SW 1271 (cell line): ENCODE measurements at regions not wholly inside any gene's neighbourhood (a gene's known extent, or its start where the extent isn't known, plus 50 kb on each side); places are given as distances from the start of the nearest gene placed in this dataset.
"Not testable (repeated sequence)": the region's sequence is repeated elsewhere in the genome, so short reads cannot be mapped to it uniquely, and the experiment has no call there.

Experiments
- DNase-seq, 2 experiments: peaks; one replicate each; lab custom pipeline; 2025; lab: John Stamatoyannopoulos, UW

GRCh38 chr9:107793541-107793940 is 304.0 kb upstream of the KLF4 start:
- no peak for DNase-seq

- DNase-seq, result no peak
These were observed 303.0 kb upstream of the KLF4 start for GRCh38 chr9:107792596-107792995.

DNA sequence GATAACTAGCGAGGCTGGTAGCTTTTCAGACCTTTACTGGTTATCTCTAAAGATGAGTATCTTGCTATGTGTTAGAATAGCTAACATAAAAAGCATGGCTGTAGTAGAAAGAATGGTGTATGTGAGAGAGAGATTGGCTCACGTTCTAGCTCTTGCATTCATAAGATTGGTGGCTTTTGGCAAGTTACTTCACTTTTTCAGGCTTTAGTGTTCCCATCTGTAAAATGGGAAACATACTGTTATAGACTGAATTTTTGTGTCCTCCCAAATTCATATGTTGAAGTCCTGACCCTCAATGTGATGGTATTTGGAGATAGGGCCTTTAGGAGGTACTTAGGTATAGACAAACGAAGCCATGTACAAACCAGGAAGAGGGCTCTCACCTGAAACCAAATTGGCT is 302.4 kb upstream of the KLF4 start:
- DNase-seq, result no peak

- DNase-seq, result no peak
These were observed 299.6 kb upstream of the KLF4 start for GRCh38 chr9:107789001-107789700.

- no peak for DNase-seq
These were observed 297.0 kb upstream of the KLF4 start for GRCh38 chr9:107786561-107786960.

DNA sequence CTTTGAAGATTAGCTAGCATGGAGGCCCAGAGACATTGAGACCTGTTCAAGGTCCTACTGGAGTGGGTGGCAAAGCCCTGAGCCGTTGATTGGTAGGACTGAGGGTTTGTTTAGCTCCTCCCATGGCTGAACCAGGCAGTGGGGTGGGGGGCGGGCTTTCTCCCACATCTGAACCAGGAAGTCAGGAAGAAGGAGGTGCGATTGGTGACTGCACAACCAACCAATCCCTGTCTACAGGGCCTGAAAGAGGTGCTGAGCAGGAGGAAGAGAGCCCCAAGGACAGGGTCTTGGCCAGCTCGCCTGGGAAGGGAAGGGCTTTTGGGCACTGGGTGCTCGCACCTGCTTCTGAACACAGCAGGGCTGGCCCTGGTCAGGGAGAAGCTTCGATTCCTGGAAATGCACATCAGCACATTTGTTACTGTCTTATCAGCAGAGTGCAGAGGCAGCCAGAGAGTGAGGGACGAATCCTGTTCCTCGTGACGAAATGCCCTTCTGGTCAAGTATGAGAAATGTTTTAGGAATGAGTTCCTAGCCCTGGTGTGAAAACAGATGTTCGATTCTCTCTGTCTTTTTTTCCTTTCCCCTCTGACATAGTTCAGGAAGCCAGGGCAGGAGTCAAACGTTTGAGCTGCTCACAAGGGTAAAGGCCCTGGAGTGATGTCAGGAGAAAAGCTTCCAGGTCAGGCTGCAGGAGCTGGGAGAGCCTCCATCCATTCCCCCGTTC is 294.8 kb upstream of the KLF4 start:
- DNase-seq, result peak in 1 of 2 experiments; percentile 56

DNA sequence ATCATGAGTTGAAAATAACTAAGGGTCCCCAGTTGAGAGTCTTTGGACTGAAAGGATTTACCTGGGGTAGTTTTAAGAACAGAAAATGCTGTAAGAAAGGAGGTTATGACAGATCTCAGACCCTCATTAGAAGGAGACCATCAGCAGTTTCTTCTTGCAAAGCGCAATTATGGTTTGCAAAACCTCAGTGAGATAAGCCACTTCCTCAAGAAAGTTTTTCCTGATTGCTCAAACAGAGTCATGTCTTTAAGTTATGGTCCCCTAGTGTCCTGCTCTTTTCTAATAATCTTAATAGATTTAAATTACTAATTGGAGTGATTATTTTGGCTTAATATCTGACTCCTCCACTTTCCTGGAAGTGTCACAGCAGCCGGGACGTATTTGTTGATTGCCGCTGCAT is 293.2 kb upstream of the KLF4 start:
- DNase-seq, result no peak

GRCh38 chr9:107782381-107782780 is 292.8 kb upstream of the KLF4 start:
- DNase-seq, result no peak

DNA sequence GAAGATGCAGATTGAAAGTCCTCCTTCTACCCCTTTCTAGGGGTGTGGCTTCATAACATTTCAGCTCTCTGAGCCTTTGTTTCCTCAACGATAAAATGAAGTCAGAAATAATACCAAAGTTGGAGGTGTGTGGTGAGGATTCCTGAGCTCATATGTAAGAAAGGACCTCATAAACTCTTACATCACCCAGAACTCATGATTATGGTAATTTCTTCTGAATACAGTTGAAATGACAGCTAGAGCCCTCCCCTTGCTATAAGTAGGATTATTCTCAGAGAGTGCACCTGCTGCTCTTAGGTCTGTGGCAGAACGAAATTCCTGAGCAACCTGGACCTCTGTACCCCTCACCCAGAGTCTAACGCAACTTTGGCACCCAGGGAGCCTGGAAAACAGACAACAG is 291.4 kb upstream of the KLF4 start:
- DNase-seq, result no peak

- no peak for DNase-seq
These were observed 290.2 kb upstream of the KLF4 start for GRCh38 chr9:107779731-107780130.

- DNase-seq, result no peak
These were observed 289.1 kb upstream of the KLF4 start for GRCh38 chr9:107778661-107779060.

DNA sequence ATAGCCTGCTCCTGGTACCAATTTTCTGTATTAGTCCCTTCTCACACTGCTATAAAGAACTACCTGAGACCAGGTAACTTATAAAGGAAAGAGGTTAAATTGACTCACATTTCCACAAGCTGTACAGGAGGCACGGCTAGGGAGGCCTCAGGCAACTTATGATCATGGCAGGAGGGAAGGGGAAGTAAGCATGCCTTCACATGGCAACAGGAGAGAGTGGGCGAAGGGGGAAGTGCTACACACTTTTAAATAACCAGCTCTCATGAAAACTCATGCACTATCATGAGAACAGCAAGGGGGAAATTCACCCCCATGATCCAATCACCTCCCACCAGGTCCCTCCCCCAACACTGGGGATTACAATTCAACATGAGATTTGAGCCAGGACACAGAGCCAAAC is 284.5 kb upstream of the KLF4 start:
- DNase-seq, result not testable (repeated sequence)

- no peak for DNase-seq
These were observed 283.4 kb upstream of the KLF4 start for GRCh38 chr9:107772988-107773387.

- no peak for DNase-seq
These were observed 281.1 kb upstream of the KLF4 start for GRCh38 chr9:107770716-107771115.

DNA sequence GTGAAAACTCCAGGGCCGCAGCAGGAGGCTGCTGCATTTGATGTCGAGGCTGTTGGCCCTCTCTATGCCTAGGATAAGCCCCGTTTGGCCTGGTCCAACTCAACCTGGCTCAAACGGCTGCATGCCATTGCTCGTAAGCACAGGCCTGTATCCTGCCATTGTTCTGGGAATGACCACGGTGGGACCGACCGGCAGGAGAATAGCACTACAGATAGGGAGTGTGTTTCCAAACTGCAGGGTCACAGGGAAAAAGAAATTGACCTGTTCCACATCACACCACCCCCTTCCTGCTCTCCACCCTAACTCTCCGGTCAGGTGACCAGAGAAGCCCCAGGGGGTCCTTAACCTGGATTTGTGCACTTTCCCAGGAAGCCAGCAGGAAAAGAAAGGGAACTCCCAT is 278.7 kb upstream of the KLF4 start:
- DNase-seq, result no peak

DNA sequence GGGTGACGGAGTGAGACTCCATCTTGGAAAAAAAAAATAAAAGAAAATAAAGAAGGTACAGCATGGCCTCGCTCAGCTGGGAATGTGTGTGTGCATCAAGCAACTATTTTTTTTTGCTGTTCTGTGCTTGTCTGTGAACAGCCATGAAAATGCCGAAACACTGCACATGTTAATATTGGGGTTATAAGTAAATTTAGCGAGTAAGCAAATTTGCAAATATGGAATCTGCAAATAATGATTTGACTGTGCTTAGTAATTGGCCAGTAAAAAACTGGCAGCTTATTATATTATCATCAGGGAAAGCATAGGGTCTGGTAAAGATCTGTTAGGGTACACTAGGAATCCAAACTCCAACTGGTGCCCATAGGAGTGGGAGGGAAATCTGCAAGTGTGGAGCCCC is 278.1 kb upstream of the KLF4 start:
- no peak for DNase-seq

DNA sequence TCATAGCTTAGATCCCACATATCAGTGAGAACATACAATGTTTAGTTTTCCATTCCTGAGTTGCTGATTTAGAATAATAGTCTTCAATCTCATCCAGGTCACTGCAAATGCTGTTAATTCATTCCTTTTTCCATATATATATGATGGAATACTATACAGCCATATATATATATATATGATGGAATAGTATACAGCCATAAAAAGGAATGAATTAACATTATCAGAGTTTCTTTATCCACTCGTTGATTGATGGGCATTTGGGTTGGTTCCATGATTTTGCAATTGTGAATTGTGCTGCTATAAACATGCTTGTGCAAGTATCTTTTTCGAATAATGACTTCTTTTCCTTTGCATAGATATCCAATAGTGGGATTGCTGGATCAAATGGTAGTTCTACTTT is 273.9 kb upstream of the KLF4 start:
- not testable (repeated sequence) for DNase-seq

DNA sequence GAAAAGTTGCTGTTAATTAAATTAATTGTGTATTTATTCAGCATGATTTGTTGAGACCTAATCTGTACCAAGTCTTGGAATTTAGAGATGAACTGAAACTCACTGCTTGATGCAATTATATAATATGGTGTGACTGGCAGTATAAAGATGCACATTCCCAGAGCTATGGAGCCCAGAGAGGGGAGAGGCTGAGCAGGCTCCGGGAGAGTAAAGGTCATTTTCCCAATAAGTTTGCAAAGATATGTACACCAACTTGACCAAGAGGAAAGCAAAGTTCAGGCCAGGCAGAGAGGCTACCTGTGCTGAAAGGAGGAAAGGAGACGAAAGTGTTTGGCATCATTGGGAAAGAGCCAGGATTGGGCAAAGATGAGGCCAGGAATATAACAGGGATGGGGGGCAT is 271.7 kb upstream of the KLF4 start:
- DNase-seq, result no peak

GRCh38 chr9:107760469-107761242 is 271.1 kb upstream of the KLF4 start:
- DNase-seq, result no peak

DNA sequence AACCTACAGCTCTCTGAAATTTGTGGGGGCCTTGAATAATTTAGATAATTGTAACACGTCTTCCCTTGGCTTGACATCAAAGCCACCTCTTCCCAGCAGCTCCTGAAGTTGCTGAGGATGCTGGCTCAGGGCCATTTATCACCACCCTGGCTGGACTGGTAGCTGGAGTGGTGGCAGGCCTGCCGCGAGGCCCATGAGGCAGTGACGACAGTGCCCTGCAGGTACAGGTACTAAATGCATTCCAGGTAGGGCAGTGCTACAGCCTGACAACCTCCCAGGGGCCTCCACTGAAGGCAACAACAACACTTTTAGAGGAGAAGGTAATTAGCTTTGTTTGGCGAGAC is 270.2 kb upstream of the KLF4 start:
- no peak for DNase-seq

DNA sequence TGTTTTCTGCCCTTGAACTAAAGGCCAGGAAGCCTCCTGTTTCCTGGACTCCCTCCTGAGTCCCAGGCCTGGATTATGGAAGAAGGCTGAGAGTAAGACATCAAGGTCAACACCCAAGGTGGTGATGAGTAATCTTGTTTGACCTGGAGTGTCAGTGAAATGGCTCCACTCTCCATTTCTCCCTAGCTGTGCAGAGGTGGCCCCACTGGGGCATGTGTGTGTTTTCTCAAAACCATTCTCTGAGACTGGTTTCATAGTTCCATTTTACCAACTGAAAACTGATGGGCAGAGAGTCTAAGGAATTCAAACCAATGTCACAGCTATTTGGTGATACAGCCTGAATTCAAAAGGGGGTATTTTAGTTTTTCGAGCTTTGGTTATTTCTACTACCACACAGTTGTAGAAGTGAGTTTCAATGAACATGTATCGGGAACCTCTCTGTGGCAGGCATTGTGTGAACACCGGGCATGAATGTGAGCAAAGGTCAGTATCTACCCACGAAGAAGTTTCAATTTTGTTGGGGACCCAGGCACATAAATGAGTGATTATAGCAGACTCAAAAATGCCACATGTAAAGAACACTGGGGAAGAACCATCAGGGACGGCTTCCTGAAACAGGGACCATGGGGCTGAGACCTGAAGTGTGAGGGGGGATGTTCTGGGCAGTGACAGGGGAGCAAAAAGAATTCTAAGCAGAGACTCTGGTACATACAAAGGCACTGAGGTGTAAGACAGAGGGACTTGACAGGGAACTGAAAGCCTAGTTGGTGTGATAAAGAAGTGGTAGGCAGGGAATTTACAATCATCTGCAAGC is 269.6 kb upstream of the KLF4 start:
- DNase-seq, result no peak

- no peak for DNase-seq
These were observed 266.5 kb upstream of the KLF4 start for GRCh38 chr9:107756091-107756490.
